IMR-90 (cell line): ENCODE measurements at regions not wholly inside any gene's neighbourhood (a gene's known extent, or its start where the extent isn't known, plus 50 kb on each side); places are given as distances from the start of the nearest gene placed in this dataset.

Experiments
- ATAC-seq: fragments of 200-7000 bp; cut with Tn5 transposase; 2 replicates; pipeline ENCODE4 v1.9.1; 2020; ENCODE audit warnings: low read depth, mild to moderate bottlenecking, moderate library complexity
- BruUV-seq: library from RNA; stranded (reverse); fragments of 400-500 nt; replicated peaks from 2 replicates; lab custom pipeline; 2021; lab: Mats Ljungman, UMichigan
- CTCF ChIA-PET: fragments of 300-600 bp; formaldehyde crosslinking; extraction: SDS; loops from one replicate; lab custom pipeline; 2021; ENCODE audit warnings: antibody characterized with exemption; lab: Yijun Ruan, JAX
- POLR2A ChIA-PET: fragments of 300-600 bp; sonication (Branson Sonifier 250); formaldehyde crosslinking; loops from one replicate; lab custom pipeline; 2022; ENCODE audit warnings: antibody characterized with exemption; ENCODE audit not compliant: unreplicated experiment; lab: Charles Lee
- DNase-seq: peaks from one replicate; pipeline ENCODE4 v3.0.0; 2013
- H2AFZ ChIP-seq: replicated peaks from 2 replicates; pipeline ENCODE3; 2013; ENCODE audit warnings: low read length, mild to moderate bottlenecking; ENCODE audit not compliant: poor library complexity
- H2AK5ac ChIP-seq: 2 replicates; pipeline ENCODE4 v1.6.1; 2013; ENCODE audit warnings: low read depth, low read length, inconsistent platforms
- H2AK9ac ChIP-seq: replicated peaks from 2 replicates; pipeline ENCODE3; 2013; ENCODE audit warnings: mild to moderate bottlenecking, low read depth, low read length, moderate library complexity; ENCODE audit not compliant: poor library complexity
- H2BK120ac ChIP-seq: 2 replicates; pipeline ENCODE4 v1.6.1; 2013; ENCODE audit warnings: low read depth, low read length, inconsistent platforms
- H2BK15ac ChIP-seq: 3 replicates; pipeline ENCODE4 v1.6.1; 2013; ENCODE audit warnings: low read depth, low read length, inconsistent platforms
- H2BK20ac ChIP-seq: 2 replicates; pipeline ENCODE4 v1.6.1; 2013; ENCODE audit warnings: low read depth, mild to moderate bottlenecking, inconsistent platforms, low read length, moderate library complexity
- H2BK5ac ChIP-seq: 2 replicates; pipeline ENCODE4 v1.6.1; 2013; ENCODE audit warnings: mild to moderate bottlenecking, low read depth, low read length, inconsistent platforms; ENCODE audit not compliant: poor library complexity, severe bottlenecking
- H3K14ac ChIP-seq: replicated peaks from 2 replicates; pipeline ENCODE4 v1.6.1; 2013; ENCODE audit warnings: low read depth, low read length, inconsistent platforms
- H3K18ac ChIP-seq: 2 replicates; pipeline ENCODE4 v1.6.1; 2013; ENCODE audit warnings: low read depth, low read length, control low read depth
- H3K23ac ChIP-seq: 2 replicates; pipeline ENCODE4 v1.6.1; 2013; ENCODE audit warnings: low read depth, low read length, inconsistent platforms
- H3K27ac ChIP-seq: 2 replicates; pipeline ENCODE4 v1.5.1; 2013; ENCODE audit warnings: mild to moderate bottlenecking, control low read depth, low read length; ENCODE audit not compliant: insufficient read depth
- H3K27me3 ChIP-seq: 2 replicates; pipeline ENCODE4 v1.6.1; 2013; ENCODE audit warnings: low read length; ENCODE audit not compliant: control insufficient read depth, insufficient read depth
- H3K36me3 ChIP-seq: 2 replicates; pipeline ENCODE4 v1.6.1; 2013; ENCODE audit warnings: low read length, mixed read lengths; ENCODE audit not compliant: control insufficient read depth, insufficient read depth
- H3K4ac ChIP-seq: 2 replicates; pipeline ENCODE4 v1.6.1; 2013; ENCODE audit warnings: low read depth, low read length, inconsistent platforms
- H3K4me1 ChIP-seq: 2 replicates; pipeline ENCODE4 v1.6.1; 2013; ENCODE audit warnings: low read length, mixed read lengths; ENCODE audit not compliant: control insufficient read depth, insufficient read depth
- H3K4me2 ChIP-seq: 2 replicates; pipeline ENCODE4 v1.6.1; 2013; ENCODE audit warnings: low read depth, mild to moderate bottlenecking, control low read depth, low read length, moderate library complexity
- H3K4me3 ChIP-seq: 2 replicates; pipeline ENCODE4 v1.5.1; 2013; ENCODE audit warnings: low read depth, mild to moderate bottlenecking, control low read depth, low read length, moderate library complexity; ENCODE audit not compliant: insufficient read depth
- H3K56ac ChIP-seq: 2 replicates; pipeline ENCODE4 v1.6.1; 2013; ENCODE audit warnings: low read length, inconsistent platforms; ENCODE audit not compliant: insufficient read depth; ENCODE audit errors: extremely low read depth
- H3K79me1 ChIP-seq, 2 experiments: 2 replicates each; pipeline ENCODE4 v1.6.1; 2013; ENCODE audit warnings: low read length in 2 of 2, inconsistent platforms in 1 of 2, low read depth in 1 of 2
- H3K9ac ChIP-seq: 2 replicates; pipeline ENCODE4 v1.6.1; 2013; ENCODE audit warnings: low read depth, low read length, control low read depth
- H3K9me1 ChIP-seq: 2 replicates; pipeline ENCODE4 v1.6.1; 2013; ENCODE audit warnings: low read length, inconsistent platforms; ENCODE audit not compliant: insufficient read depth
- H3K9me3 ChIP-seq: 2 replicates; pipeline ENCODE4 v1.6.1; 2013; ENCODE audit warnings: low read length; ENCODE audit not compliant: control insufficient read depth, insufficient read depth
- H4K20me1 ChIP-seq: 2 replicates; pipeline ENCODE4 v1.6.1; 2013; ENCODE audit warnings: low read length, inconsistent platforms; ENCODE audit not compliant: insufficient read depth
- H4K5ac ChIP-seq: 2 replicates; pipeline ENCODE4 v1.6.1; 2013; ENCODE audit warnings: mild to moderate bottlenecking, low read depth, low read length, control low read depth
- H4K8ac ChIP-seq, 2 experiments: 2 replicates each; pipeline ENCODE4 v1.6.1; 2013; ENCODE audit warnings: low read depth in 2 of 2, low read length in 2 of 2, control low read depth in 1 of 2, inconsistent platforms in 1 of 2
- H4K91ac ChIP-seq: 2 replicates; pipeline ENCODE4 v1.6.1; 2013; ENCODE audit warnings: low read depth, low read length, inconsistent platforms; ENCODE audit not compliant: insufficient read depth
- CHD1 ChIP-seq: IDR thresholded peaks from 2 replicates; pipeline ENCODE4 v1.6.1; 2012; ENCODE audit warnings: low read depth, low read length, improper control_type of control experiment
- CTCF ChIP-seq: conservative IDR thresholded peaks from 2 replicates; pipeline ENCODE4 v1.5.1; 2012; ENCODE audit warnings: mild to moderate bottlenecking, low read depth, low read length, improper control_type of control experiment
- FOS ChIP-seq: fragments of 150-350 bp; IDR thresholded peaks from 2 replicates; pipeline ENCODE4 v1.6.1; 2016; ENCODE audit warnings: low read depth, low read length
- MAFK ChIP-seq: IDR thresholded peaks from 2 replicates; pipeline ENCODE4 v1.6.1; 2012; ENCODE audit warnings: low read depth, low read length, improper control_type of control experiment
- MAZ ChIP-seq: IDR thresholded peaks from 2 replicates; pipeline ENCODE4 v1.6.1; 2012; ENCODE audit warnings: low read depth, mild to moderate bottlenecking, low read length, improper control_type of control experiment, moderate library complexity, borderline replicate concordance
- NFE2L2 ChIP-seq: fragments of 150-350 bp; IDR thresholded peaks from 2 replicates; pipeline ENCODE4 v1.6.1; 2016; ENCODE audit warnings: low read depth, mild to moderate bottlenecking, low read length
- POLR2A ChIP-seq: IDR thresholded peaks from 2 replicates; pipeline ENCODE4 v1.6.1; 2012; ENCODE audit warnings: mild to moderate bottlenecking, low read depth, low read length
- RAD21 ChIP-seq: IDR thresholded peaks from 2 replicates; pipeline ENCODE4 v1.6.1; 2012; ENCODE audit warnings: low read length, improper control_type of control experiment
- RCOR1 ChIP-seq: IDR thresholded peaks from 2 replicates; pipeline ENCODE4 v1.6.1; 2012; ENCODE audit warnings: mild to moderate bottlenecking, low read length, improper control_type of control experiment; ENCODE audit not compliant: insufficient replicate concordance
- RFX5 ChIP-seq: IDR thresholded peaks from 2 replicates; pipeline ENCODE4 v1.8.0; 2012; ENCODE audit warnings: low read depth, mild to moderate bottlenecking, low read length, moderate library complexity
- SMC3 ChIP-seq: fragments of 150-350 bp; IDR thresholded peaks from 2 replicates; pipeline ENCODE4 v1.6.1; 2016; ENCODE audit warnings: low read depth, mild to moderate bottlenecking, antibody characterized with exemption, low read length, moderate library complexity
- USF2 ChIP-seq: fragments of 150-350 bp; IDR thresholded peaks from 2 replicates; pipeline ENCODE4 v1.6.1; 2017; ENCODE audit warnings: mild to moderate bottlenecking, antibody characterized with exemption, low read length, low read depth
- WGBS, 2 experiments: methylation state at CpG; one replicate each; pipeline versions ENCODE4 v1.1.5 to v1.1.7; 2013; ENCODE audit warnings: missing lambda C conversion rate in 2 of 2; ENCODE audit not compliant: insufficient read length in 1 of 2; ENCODE audit errors: extremely low coverage in 2 of 2; 5-methylcytosine and 5-hydroxymethylcytosine counted together
- dilution Hi-C: fragments of 300-500 bp; cut with HindIII; formaldehyde crosslinking; loops from one replicate; pipeline ENCODE4 v1.14.3; 2018; ENCODE audit warnings: low sequenced_read_pairs; ENCODE audit not compliant: unreplicated experiment
- in situ Hi-C: fragments of 300-500 bp; cut with MboI; formaldehyde crosslinking; loops from 3 replicates; pipeline ENCODE4 v1.14.3; 2019; ENCODE audit warnings: low sequenced_read_pairs, inconsistent platforms, mixed read lengths
- intact Hi-C: fragments of 100-400 bp; cut with micrococcal nuclease; formaldehyde crosslinking; loops from 2 replicates; pipeline ENCODE4 v1.10.0; 2022

- Histone ChIP-seq H2BK15ac (no peak overlapping the region), H3K4me1 (no peaks in the 10 kb centered on the region), H3K4ac (no peak overlapping the region), H3K27ac (no peak overlapping the region), H4K5ac (no peak overlapping the region), H3K23ac (no peak overlapping the region), H4K8ac (no peak overlapping the region), H2BK120ac (no peak overlapping the region), H3K9me3 (no peaks in the 10 kb centered on the region), H2BK5ac (no peak overlapping the region), H2AK5ac (no peak overlapping the region), H3K14ac (no peak overlapping the region), H3K18ac (no peak overlapping the region), H3K79me1 (no peaks in the 10 kb centered on the region), H2AFZ (no peak overlapping the region), H3K27me3 (no peaks in the 10 kb centered on the region; the same call in 1 of the 2 replicates), H2AK9ac (no peak overlapping the region), H4K20me1 (no peaks in the 10 kb centered on the region), H3K56ac (no peak overlapping the region), H3K9ac (no peak overlapping the region), H4K91ac (no peak overlapping the region), H3K4me3 (no peak overlapping the region), H2BK20ac (no peak overlapping the region), H3K4me2 (no peak overlapping the region), H3K36me3 (no peaks in the 10 kb centered on the region), H3K9me1 (no peaks in the 10 kb centered on the region)
- no peak for DNase-seq
- dilution Hi-C loops, result no loop called here
- in situ Hi-C loops, result no loop called here
- TF ChIP-seq POLR2A (no peak), RFX5 (no peak), NFE2L2 (no peak), SMC3 (no peak), USF2 (no peak), RAD21 (no peak), FOS (no peak), MAFK (no peak), MAZ (no peak), RCOR1 (no peak), CTCF (no peak), CHD1 (no peak)
- intact Hi-C loops, result no loop called here
- no CpG with 5 or more reads among the region's 4 CpGs for WGBS, 2 experiments
- no TSS peak for BruUV-seq
- ATAC-seq, result no peak
- CTCF ChIA-PET, result interaction anchor here (1.1 kb wide), 1 partner anchor 10 kb away, joined by 3 read pairs; no protein-coding TSS in a partner anchor
- POLR2A ChIA-PET, result no interaction called here
Measured at GRCh38 chr1:229908689-229909088, 158.3 kb upstream of the GALNT2 start.
